Mesodermal cell (in vitro differentiated cells): ENCODE measurements at regions not wholly inside any gene's neighbourhood (a gene's known extent, or its start where the extent isn't known, plus 50 kb on each side); places are given as distances from the start of the nearest gene placed in this dataset.
"Not testable (repeated sequence)": the region's sequence is repeated elsewhere in the genome, so short reads cannot be mapped to it uniquely, and the experiment has no call there.

ENCODE experiments used
- H3K27ac ChIP-seq: 2 replicates; pipeline ENCODE4 v1.7.0; 2013; ENCODE audit warnings: mild to moderate bottlenecking, low read depth, low read length, moderate library complexity; ENCODE audit not compliant: severe bottlenecking
- H3K36me3 ChIP-seq: 2 replicates; pipeline ENCODE4 v1.7.1; 2013; ENCODE audit warnings: mild to moderate bottlenecking, low read length, moderate library complexity; ENCODE audit not compliant: control insufficient read depth, insufficient read depth
- H3K4me1 ChIP-seq: one replicate; pipeline ENCODE4 v1.7.1; 2013; ENCODE audit warnings: mild to moderate bottlenecking, low read length; ENCODE audit not compliant: insufficient read depth, control insufficient read depth, poor library complexity, severe bottlenecking
- H3K4me3 ChIP-seq: 2 replicates; pipeline ENCODE4 v1.7.0; 2013; ENCODE audit warnings: low read length, control low read depth, mild to moderate bottlenecking; ENCODE audit not compliant: insufficient read depth, poor library complexity, severe bottlenecking; ENCODE audit errors: extremely low read depth
- H3K9me3 ChIP-seq: 2 replicates; pipeline ENCODE4 v1.7.1; 2013; ENCODE audit warnings: mild to moderate bottlenecking, low read length, moderate library complexity; ENCODE audit not compliant: control insufficient read depth
- WGBS, 2 experiments: methylation state at CpG; one replicate each; pipeline ENCODE4 v1.1.5; 2013; ENCODE audit warnings: missing lambda C conversion rate in 2 of 2; ENCODE audit not compliant: insufficient coverage in 2 of 2; 5-methylcytosine and 5-hydroxymethylcytosine counted together

GRCh38 chr1:169049258-169049938 is 57.1 kb upstream of the ATP1B1 start:
- Histone ChIP-seq H3K27ac (no peak overlapping the region), H3K4me1 (no peaks in the 10 kb centered on the region), H3K4me3 (no peak overlapping the region), H3K36me3 (no peaks in the 10 kb centered on the region), H3K9me3 (no peaks in the 10 kb centered on the region)
- 70 to 100% methylated on average over 1 to 2 of the region's 5 CpGs for WGBS, 2 experiments

- H3K36me3 ChIP-seq = no peaks in the 10 kb centered on the region
- 100% methylated on average over 1 of the region's 2 CpGs; no CpG with 5 or more reads in 1 of the 2 experiments for WGBS, 2 experiments
- no peak overlapping the region for H3K4me3 ChIP-seq
- H3K9me3 ChIP-seq = no peaks in the 10 kb centered on the region
- no peaks in the 10 kb centered on the region for H3K4me1 ChIP-seq
- H3K27ac ChIP-seq = no peak overlapping the region
Measured at GRCh38 chr1:169051171-169051570, 55.3 kb upstream of the ATP1B1 start.

- not testable (repeated sequence) for H3K4me1 ChIP-seq, H3K27ac ChIP-seq, H3K36me3 ChIP-seq, H3K4me3 ChIP-seq, H3K9me3 ChIP-seq
- WGBS, 2 experiments = 84 to 100% methylated on average over 1 to 4 of the region's 5 CpGs
Measured at GRCh38 chr1:169052171-169052570, 54.3 kb upstream of the ATP1B1 start.

GRCh38 chr1:169052727-169053126 is 53.8 kb upstream of the ATP1B1 start:
- H3K4me1 ChIP-seq = no peaks in the 10 kb centered on the region
- no peaks in the 10 kb centered on the region for H3K9me3 ChIP-seq
- 89% methylated on average over 1 of the region's 1 CpG; no CpG with 5 or more reads in 1 of the 2 experiments for WGBS, 2 experiments
- no peak overlapping the region for H3K27ac ChIP-seq
- no peaks in the 10 kb centered on the region for H3K36me3 ChIP-seq
- no peak overlapping the region for H3K4me3 ChIP-seq

GRCh38 chr1:169053196-169053595 is 53.3 kb upstream of the ATP1B1 start:
- no peaks in the 10 kb centered on the region for H3K9me3 ChIP-seq
- 80 to 100% methylated on average over 1 of the region's 4 CpGs for WGBS, 2 experiments
- no peak overlapping the region for H3K4me3 ChIP-seq
- H3K4me1 ChIP-seq = no peaks in the 10 kb centered on the region
- H3K36me3 ChIP-seq = no peaks in the 10 kb centered on the region
- H3K27ac ChIP-seq = no peak overlapping the region
